Gastrocnemius medialis (tissue), 4 donors: ENCODE measurements at regions not wholly inside any gene's neighbourhood (a gene's known extent, or its start where the extent isn't known, plus 50 kb on each side); places are given as distances from the start of the nearest gene placed in this dataset.

Experiments
- CTCF ChIP-seq, 5 experiments: fragments of 450-650 bp in 3 of 5; fragments of 200-600 bp in 2 of 5; sonication (generic) in 2 of 5; IDR thresholded peaks in 4 of 5; conservative IDR thresholded peaks in 1 of 5; 1 replicate in 4 of 5; 2 replicates in 1 of 5; pipeline ENCODE4 v1.5.1; 2016 to 2019; ENCODE audit warnings: antibody characterized with exemption in 5 of 5, mild to moderate bottlenecking in 3 of 5, moderate library complexity in 3 of 5
- POLR2A ChIP-seq, 2 donors: fragments of 450-650 bp; IDR thresholded peaks; one replicate each; pipeline ENCODE4 v1.6.1; 2017; ENCODE audit warnings: antibody characterized with exemption in 2 of 2, mild to moderate bottlenecking in 2 of 2, moderate library complexity in 2 of 2

- no peak for TF ChIP-seq CTCF (IDR thresholded peaks at IDR 0.05 in 4 of 5, conservative IDR thresholded peaks at IDR 0.05 in 1 of 5)
- no peak for TF ChIP-seq POLR2A (IDR thresholded peaks at IDR 0.05)
These were observed 149.1 kb downstream of the BMP7 start for GRCh38 chr20:57117296-57117695.
